Prostate gland (tissue), 2 donors: ENCODE measurements at regions not wholly inside any gene's neighbourhood (a gene's known extent, or its start where the extent isn't known, plus 50 kb on each side); places are given as distances from the start of the nearest gene placed in this dataset.

Source experiments
- POLR2A ChIP-seq: fragments of 450-650 bp; IDR thresholded peaks from one replicate; pipeline ENCODE4 v1.6.1; 2016; ENCODE audit warnings: antibody characterized with exemption, mild to moderate bottlenecking
- POLR2AphosphoS5 ChIP-seq: sonication (generic); formaldehyde crosslinking; IDR thresholded peaks from one replicate; pipeline ENCODE4 v1.6.1; 2017; ENCODE audit warnings: antibody characterized with exemption
- TF ChIP-seq, protein P1 (sequence below), 4 experiments: fragments of 200-600 bp in 2 of 4; fragments of 450-650 bp in 2 of 4; sonication (generic) in 2 of 4; IDR thresholded peaks; 1 replicate in 3 of 4; 2 replicates in 1 of 4; pipeline ENCODE4 v1.5.1; 2016 to 2019; ENCODE audit warnings: antibody characterized with exemption in 4 of 4, mild to moderate bottlenecking in 2 of 4, moderate library complexity in 2 of 4

DNA sequence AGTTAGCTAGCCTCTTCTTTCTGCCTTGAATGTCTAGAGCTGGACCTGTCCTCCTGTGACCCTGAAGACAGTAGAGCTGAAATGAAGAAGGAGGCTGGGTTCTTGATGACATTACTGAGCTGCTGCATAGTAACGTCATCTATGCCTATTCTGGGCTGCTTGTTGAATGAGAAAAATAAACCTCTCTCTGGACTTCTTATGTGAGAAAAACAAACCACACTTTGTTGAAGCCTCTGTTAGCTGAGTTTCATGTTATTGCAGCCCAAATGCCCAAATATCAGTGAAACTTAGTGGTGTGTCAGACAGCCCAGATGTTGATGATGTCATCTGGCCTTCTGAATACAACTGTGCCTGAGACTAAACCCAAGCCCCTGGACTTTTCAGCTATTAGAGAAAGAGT, 67.0 kb upstream of the MAX start:
- TF ChIP-seq, protein P1, sequence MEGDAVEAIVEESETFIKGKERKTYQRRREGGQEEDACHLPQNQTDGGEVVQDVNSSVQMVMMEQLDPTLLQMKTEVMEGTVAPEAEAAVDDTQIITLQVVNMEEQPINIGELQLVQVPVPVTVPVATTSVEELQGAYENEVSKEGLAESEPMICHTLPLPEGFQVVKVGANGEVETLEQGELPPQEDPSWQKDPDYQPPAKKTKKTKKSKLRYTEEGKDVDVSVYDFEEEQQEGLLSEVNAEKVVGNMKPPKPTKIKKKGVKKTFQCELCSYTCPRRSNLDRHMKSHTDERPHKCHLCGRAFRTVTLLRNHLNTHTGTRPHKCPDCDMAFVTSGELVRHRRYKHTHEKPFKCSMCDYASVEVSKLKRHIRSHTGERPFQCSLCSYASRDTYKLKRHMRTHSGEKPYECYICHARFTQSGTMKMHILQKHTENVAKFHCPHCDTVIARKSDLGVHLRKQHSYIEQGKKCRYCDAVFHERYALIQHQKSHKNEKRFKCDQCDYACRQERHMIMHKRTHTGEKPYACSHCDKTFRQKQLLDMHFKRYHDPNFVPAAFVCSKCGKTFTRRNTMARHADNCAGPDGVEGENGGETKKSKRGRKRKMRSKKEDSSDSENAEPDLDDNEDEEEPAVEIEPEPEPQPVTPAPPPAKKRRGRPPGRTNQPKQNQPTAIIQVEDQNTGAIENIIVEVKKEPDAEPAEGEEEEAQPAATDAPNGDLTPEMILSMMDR (IDR thresholded peaks at IDR 0.05): no peak
- TF ChIP-seq POLR2AphosphoS5 (no peak), POLR2A (no peak)
